T1000 (cell line): ENCODE measurements at regions not wholly inside any gene's neighbourhood (a gene's known extent, or its start where the extent isn't known, plus 50 kb on each side); places are given as distances from the start of the nearest gene placed in this dataset.
"Not testable (repeated sequence)": the region's sequence is repeated elsewhere in the genome, so short reads cannot be mapped to it uniquely, and the experiment has no call there.

ENCODE experiments used
- DNase-seq: peaks from one replicate; lab custom pipeline; 2025; ENCODE audit warnings: mixed read lengths; lab: John Stamatoyannopoulos, UW

GRCh38 chr4:160485071-160485687 lies 1382.3 kb downstream of the RAPGEF2 start:
- DNase-seq: no peak

GRCh38 chr4:160492181-160492580 lies 1389.3 kb downstream of the RAPGEF2 start:
- DNase-seq: no peak

GRCh38 chr4:160493206-160493605 lies 1390.3 kb downstream of the RAPGEF2 start:
- DNase-seq: no peak

- DNase-seq: no peak
Observed at GRCh38 chr4:160495356-160495755, 1392.5 kb downstream of the RAPGEF2 start.

- DNase-seq: no peak
Observed at GRCh38 chr4:160498211-160498610, 1395.3 kb downstream of the RAPGEF2 start.

- DNase-seq: no peak
Observed at GRCh38 chr4:160505724-160506123, 1402.8 kb downstream of the RAPGEF2 start.

GRCh38 chr4:160510928-160511327 lies 1408.0 kb downstream of the RAPGEF2 start:
- DNase-seq: no peak

- DNase-seq: no peak
Observed at GRCh38 chr4:160514126-160514525, 1411.2 kb downstream of the RAPGEF2 start.

- no peak for DNase-seq
Observed at GRCh38 chr4:160523231-160523630, 1420.4 kb downstream of the RAPGEF2 start.

GRCh38 chr4:160537681-160538080 lies 1434.8 kb downstream of the RAPGEF2 start:
- no peak for DNase-seq

GRCh38 chr4:160546201-160546600 lies 1443.3 kb downstream of the RAPGEF2 start:
- no peak for DNase-seq

GRCh38 chr4:160549951-160550519 lies 1447.2 kb downstream of the RAPGEF2 start:
- not testable (repeated sequence) for DNase-seq

GRCh38 chr4:160562661-160563060 lies 1459.8 kb downstream of the RAPGEF2 start:
- no peak for DNase-seq

GRCh38 chr4:160563552-160564282 lies 1460.8 kb downstream of the RAPGEF2 start:
- DNase-seq: no peak

GRCh38 chr4:160567634-160568033 lies 1464.8 kb downstream of the RAPGEF2 start:
- no peak for DNase-seq

GRCh38 chr4:160570271-160570670 lies 1467.4 kb downstream of the RAPGEF2 start:
- DNase-seq: no peak

- DNase-seq: not testable (repeated sequence)
Observed at GRCh38 chr4:160574272-160574671, 1471.4 kb downstream of the RAPGEF2 start.

- no peak for DNase-seq
Observed at GRCh38 chr4:160580581-160580980, 1477.7 kb downstream of the RAPGEF2 start.

- DNase-seq: no peak
Observed at GRCh38 chr4:160592258-160592657, 1489.4 kb downstream of the RAPGEF2 start.

GRCh38 chr4:160595646-160596045 lies 1492.8 kb downstream of the RAPGEF2 start:
- DNase-seq: no peak

- DNase-seq: no peak
Observed at GRCh38 chr4:160604541-160604940, 1501.7 kb downstream of the RAPGEF2 start.

- no peak for DNase-seq
Observed at GRCh38 chr4:160611181-160611580, 1508.3 kb downstream of the RAPGEF2 start.

- DNase-seq: no peak
Observed at GRCh38 chr4:160631044-160631443, 1528.2 kb downstream of the RAPGEF2 start.
